ENCODE measurements at regions not wholly inside any gene's neighbourhood (a gene's known extent, or its start where the extent isn't known, plus 50 kb on each side); places are given as distances from the start of the nearest gene placed in this dataset.

GRCh38 chr22:48474881-48475280 is 1352.8 kb downstream of the BRD1 start:
- H3K4me1 ChIP-seq (ENCODE audit: insufficient read depth, low read length) = no peaks in the 10 kb centered on the region
- H3K9ac ChIP-seq (ENCODE audit: insufficient read depth, low read depth, low read length) = no peak overlapping the region
- H3K4me2 ChIP-seq (ENCODE audit: low read depth, low read length) = no peak overlapping the region
- no peaks in the 10 kb centered on the region for H3K9me3 ChIP-seq (ENCODE audit: low read length)
- intact Hi-C loops (cut with micrococcal nuclease; ENCODE audit: unreplicated experiment) = no loop called here
- no peaks in the 10 kb centered on the region for H3K79me2 ChIP-seq (ENCODE audit: insufficient read depth, low read length)
- CTCF ChIA-PET (ENCODE audit: low intra/inter-chr PET ratio, low total read pairs) = no interaction called here
- no TSS peak for BruUV-seq (replicated peaks)
- TF ChIP-seq PHF8 (CRISPR knock-in tag; IDR thresholded peaks at IDR 0.05) (no peak), MED13 (CRISPR knock-in tag; IDR thresholded peaks at IDR 0.05) (no peak), MXI1 (IDR thresholded peaks at IDR 0.05; ENCODE audit: borderline replicate concordance, low read depth, low read length) (no peak), NR1H2 (CRISPR knock-in tag; IDR thresholded peaks at IDR 0.05; ENCODE audit: borderline replicate concordance, low read depth) (no peak), HDAC1 (CRISPR knock-in tag; IDR thresholded peaks at IDR 0.05) (no peak), MAFG (CRISPR knock-in tag; IDR thresholded peaks at IDR 0.05) (no peak), RFXANK (CRISPR knock-in tag; IDR thresholded peaks at IDR 0.05) (no peak), DMAP1 (CRISPR knock-in tag; IDR thresholded peaks at IDR 0.05) (no peak), KDM1A (CRISPR knock-in tag; IDR thresholded peaks at IDR 0.05) (no peak)
- DNase-seq (ENCODE audit: low spot score) = no peak
- no peaks in the 10 kb centered on the region for H4K20me1 ChIP-seq (ENCODE audit: insufficient read depth, low read length)
- in situ Hi-C loops (cut with HindIII; ENCODE audit: extremely low pct_ligation_motif_present, low pct_unique_long_range_greater_than_20kb) = loop anchor here (10.0 to 25.0 kb wide), 2 partner anchors 60 to 1263 kb away; no protein-coding TSS in a partner anchor
- POLR2A ChIA-PET = no interaction called here
- no peak for ATAC-seq
- no peaks in the 10 kb centered on the region for H3K36me3 ChIP-seq (replicated peaks in 1 of 2; ENCODE audit: control insufficient read depth in 1 of 2, insufficient read depth in 2 of 2, low read length in 2 of 2)
- H3K27ac ChIP-seq (ENCODE audit: extremely low read length, insufficient read depth, low read length) = no peak overlapping the region
- H3K4me3 ChIP-seq (replicated peaks in 1 of 3; ENCODE audit: insufficient read depth in 1 of 3, low read depth in 2 of 3, low read length in 3 of 3) = no peak overlapping the region
- WGBS (ENCODE audit: low lambda C conversion rate) = 4% methylated on average over 2 of the region's 9 CpGs
- H3K27me3 ChIP-seq (ENCODE audit: control insufficient read depth in 1 of 2, insufficient read depth in 2 of 2, low read length in 2 of 2) = peaks cover 7 to 48% of the 10 kb centered on the region in 2 experiments; a peak in 4 of 5 replicates
- H2AFZ ChIP-seq (ENCODE audit: low read length) = no peak overlapping the region
- no peak for FAIRE-seq

DNA sequence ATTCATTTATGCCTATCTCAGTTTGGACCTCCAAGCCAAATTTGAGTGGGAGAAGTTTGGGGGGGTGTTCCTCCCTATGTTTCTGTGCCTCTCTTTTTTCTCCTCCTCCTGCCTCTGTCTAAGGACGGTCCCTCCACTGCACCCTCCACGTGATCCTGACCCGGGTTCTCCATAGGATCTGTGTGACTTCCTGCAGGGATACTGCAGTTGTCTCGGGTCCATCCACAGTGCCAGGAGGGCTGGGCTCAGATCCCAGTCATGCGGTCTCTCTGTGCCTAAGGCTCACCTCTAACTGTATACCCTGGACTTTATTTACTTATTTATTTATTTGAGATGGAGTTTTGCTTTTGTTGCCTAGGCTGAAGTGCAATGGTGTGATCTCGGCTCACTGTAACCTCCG is 1354.5 kb downstream of the BRD1 start:
- Histone ChIP-seq H4K20me1 (ENCODE audit: insufficient read depth, low read length) (no peaks in the 10 kb centered on the region), H3K36me3 (replicated peaks in 1 of 2; ENCODE audit: control insufficient read depth in 1 of 2, insufficient read depth in 2 of 2, low read length in 2 of 2) (no peaks in the 10 kb centered on the region), H3K4me3 (replicated peaks in 1 of 3; ENCODE audit: insufficient read depth in 1 of 3, low read depth in 2 of 3, low read length in 3 of 3) (no peak overlapping the region), H3K27me3 (ENCODE audit: control insufficient read depth in 1 of 2, insufficient read depth in 2 of 2, low read length in 2 of 2) (peaks cover 4 to 39% of the 10 kb centered on the region in 2 experiments; a peak in 4 of 5 replicates), H2AFZ (ENCODE audit: low read length) (no peak overlapping the region), H3K27ac (ENCODE audit: extremely low read length, insufficient read depth, low read length) (no peak overlapping the region), H3K79me2 (ENCODE audit: insufficient read depth, low read length) (no peaks in the 10 kb centered on the region), H3K4me1 (ENCODE audit: insufficient read depth, low read length) (no peaks in the 10 kb centered on the region), H3K9ac (ENCODE audit: insufficient read depth, low read depth, low read length) (no peak overlapping the region), H3K9me3 (ENCODE audit: low read length) (no peaks in the 10 kb centered on the region), H3K4me2 (ENCODE audit: low read depth, low read length) (no peak overlapping the region)
- DNase-seq (ENCODE audit: low spot score) = no peak
- no peak for ATAC-seq
- BruUV-seq (replicated peaks) = no TSS peak
- intact Hi-C loops (cut with micrococcal nuclease; ENCODE audit: unreplicated experiment) (no loop called here), in situ Hi-C loops (cut with HindIII; ENCODE audit: extremely low pct_ligation_motif_present, low pct_unique_long_range_greater_than_20kb) (loop anchor here (10.0 kb wide), 1 partner anchor 58 kb away; no protein-coding TSS in a partner anchor)
- FAIRE-seq = no peak
- 34% methylated on average over 7 of the region's 7 CpGs for WGBS (ENCODE audit: low lambda C conversion rate)
- POLR2A ChIA-PET = no interaction called here
- CTCF ChIA-PET (ENCODE audit: low intra/inter-chr PET ratio, low total read pairs) = no interaction called here
- TF ChIP-seq, protein P1, sequence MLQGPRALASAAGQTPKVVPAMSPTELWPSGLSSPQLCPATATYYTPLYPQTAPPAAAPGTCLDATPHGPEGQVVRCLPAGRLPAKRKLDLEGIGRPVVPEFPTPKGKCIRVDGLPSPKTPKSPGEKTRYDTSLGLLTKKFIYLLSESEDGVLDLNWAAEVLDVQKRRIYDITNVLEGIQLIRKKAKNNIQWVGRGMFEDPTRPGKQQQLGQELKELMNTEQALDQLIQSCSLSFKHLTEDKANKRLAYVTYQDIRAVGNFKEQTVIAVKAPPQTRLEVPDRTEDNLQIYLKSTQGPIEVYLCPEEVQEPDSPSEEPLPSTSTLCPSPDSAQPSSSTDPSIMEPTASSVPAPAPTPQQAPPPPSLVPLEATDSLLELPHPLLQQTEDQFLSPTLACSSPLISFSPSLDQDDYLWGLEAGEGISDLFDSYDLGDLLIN (CRISPR knock-in tag; IDR thresholded peaks at IDR 0.05; ENCODE audit: borderline replicate concordance) = no peak
- TF ChIP-seq ZNF790 (CRISPR knock-in tag; IDR thresholded peaks at IDR 0.05; ENCODE audit: borderline replicate concordance) (no peak), NFRKB (IDR thresholded peaks at IDR 0.05) (no peak), ZBTB43 (CRISPR knock-in tag; conservative IDR thresholded peaks at IDR 0.05) (no peak), JARID2 (CRISPR knock-in tag; IDR thresholded peaks at IDR 0.05; ENCODE audit: insufficient replicate concordance) (no peak)
- TF ChIP-seq, protein P2, sequence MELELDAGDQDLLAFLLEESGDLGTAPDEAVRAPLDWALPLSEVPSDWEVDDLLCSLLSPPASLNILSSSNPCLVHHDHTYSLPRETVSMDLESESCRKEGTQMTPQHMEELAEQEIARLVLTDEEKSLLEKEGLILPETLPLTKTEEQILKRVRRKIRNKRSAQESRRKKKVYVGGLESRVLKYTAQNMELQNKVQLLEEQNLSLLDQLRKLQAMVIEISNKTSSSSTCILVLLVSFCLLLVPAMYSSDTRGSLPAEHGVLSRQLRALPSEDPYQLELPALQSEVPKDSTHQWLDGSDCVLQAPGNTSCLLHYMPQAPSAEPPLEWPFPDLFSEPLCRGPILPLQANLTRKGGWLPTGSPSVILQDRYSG (CRISPR knock-in tag; IDR thresholded peaks at IDR 0.05) = no peak

All from HepG2 (cell line).